ENCODE measurements at regions not wholly inside any gene's neighbourhood (a gene's known extent, or its start where the extent isn't known, plus 50 kb on each side); places are given as distances from the start of the nearest gene placed in this dataset.

- TF ChIP-seq RAD21 (conservative IDR thresholded peaks at IDR 0.05 in 1 of 2, IDR thresholded peaks at IDR 0.05 in 1 of 2), result no peak
- no peak for TF ChIP-seq JUNB (IDR thresholded peaks at IDR 0.05)
- no peak for TF ChIP-seq ZNF302 (CRISPR knock-in tag; IDR thresholded peaks at IDR 0.05)
- no peak for TF ChIP-seq REST (IDR thresholded peaks at IDR 0.05)
- no peak for TF ChIP-seq NPAS2 (CRISPR knock-in tag; IDR thresholded peaks at IDR 0.05; ENCODE audit: borderline replicate concordance)
- TF ChIP-seq FOXS1 (CRISPR knock-in tag; IDR thresholded peaks at IDR 0.05), result no peak
- no peak for TF ChIP-seq HEYL (CRISPR knock-in tag; IDR thresholded peaks at IDR 0.05)
- no peak for TF ChIP-seq BCL3 (IDR thresholded peaks at IDR 0.05)
- TF ChIP-seq MAX (IDR thresholded peaks at IDR 0.05), result no peak
- TF ChIP-seq HOXB13 (CRISPR knock-in tag; IDR thresholded peaks at IDR 0.05; ENCODE audit: low read depth), result no peak
- no peak for TF ChIP-seq FOSB (CRISPR knock-in tag; IDR thresholded peaks at IDR 0.05)
- TF ChIP-seq NR3C1 (IDR thresholded peaks at IDR 0.05), result no peak
- ATAC-seq, result no peak
Measured at GRCh38 chr19:31708520-31708919, 359.3 kb upstream of the TSHZ3 start.

GRCh38 chr19:31709476-31709875 is 360.2 kb upstream of the TSHZ3 start:
- Histone ChIP-seq H3K27ac (no peak overlapping the region), H3K4me1 (no peaks in the 10 kb centered on the region), H3K9me3 (peaks cover 27% of the 10 kb centered on the region), H3K4me2 (no peak overlapping the region), H3K4me3 (no peak overlapping the region)
- ATAC-seq, result no peak
- no peak for TF ChIP-seq FOSB (CRISPR knock-in tag; IDR thresholded peaks at IDR 0.05)
- TF ChIP-seq GATA3 (IDR thresholded peaks at IDR 0.05; ENCODE audit: borderline replicate concordance), result no peak
- TF ChIP-seq HOXB5 (CRISPR knock-in tag; IDR thresholded peaks at IDR 0.05), result no peak
- no peak for TF ChIP-seq ZC3H11A (IDR thresholded peaks at IDR 0.05)
- no peak for TF ChIP-seq RARB (CRISPR knock-in tag; IDR thresholded peaks at IDR 0.05)
- CTCF ChIA-PET, result no interaction called here
- 0% methylated on average over 2 of the region's 2 CpGs for WGBS (ENCODE audit: missing lambda C conversion rate)
- POLR2A ChIA-PET, result no interaction called here
- DNase-seq (ENCODE audit: low read depth in 1 of 2, low spot score in 1 of 2), result no peak
- FAIRE-seq, result no peak

More at GRCh38 chr19:31708520-31708919, 359.3 kb upstream of the TSHZ3 start:
- H3K4me2 ChIP-seq, result no peak overlapping the region
- ChIA-PET POLR2A (no interaction called here), CTCF (no interaction called here)
- FAIRE-seq, result no peak
- no peak for DNase-seq (ENCODE audit: low read depth in 1 of 2, low spot score in 1 of 2)
- peaks cover 33% of the 10 kb centered on the region; the same call in 2 of the 3 replicates for H3K9me3 ChIP-seq
- H3K4me1 ChIP-seq, result no peaks in the 10 kb centered on the region
- no peak overlapping the region for H3K27ac ChIP-seq
- no peak overlapping the region for H3K4me3 ChIP-seq
- WGBS (ENCODE audit: missing lambda C conversion rate), result 18% methylated on average over 3 of the region's 3 CpGs

- FAIRE-seq, result no peak
- TF ChIP-seq HES2 (IDR thresholded peaks at IDR 0.05) (no peak), ZC3H11A (IDR thresholded peaks at IDR 0.05) (no peak), BHLHE40 (IDR thresholded peaks at IDR 0.05; ENCODE audit: low read depth, low read length) (no peak), TFCP2L1 (CRISPR knock-in tag; IDR thresholded peaks at IDR 0.05) (no peak), ATOH8 (CRISPR knock-in tag; IDR thresholded peaks at IDR 0.05; ENCODE audit: low read depth) (no peak)
Measured at GRCh38 chr19:31715249-31715945, 366.2 kb upstream of the TSHZ3 start.

More at GRCh38 chr19:31715249-31715945, 366.2 kb upstream of the TSHZ3 start:
- H3K27ac ChIP-seq, result no peak overlapping the region
- no peak overlapping the region for H3K4me3 ChIP-seq
- CTCF ChIA-PET, result interaction anchor here (0.5 to 1.1 kb wide), 2 partner anchors 21 to 173 kb away, joined by 3 to 4 read pairs; no protein-coding TSS in a partner anchor
- WGBS (ENCODE audit: missing lambda C conversion rate), result 11% methylated on average over 17 of the region's 17 CpGs
- H3K4me1 ChIP-seq, result no peaks in the 10 kb centered on the region
- H3K4me2 ChIP-seq, result no peak overlapping the region
- POLR2A ChIA-PET, result no interaction called here
- ATAC-seq (no peak), DNase-seq (ENCODE audit: low read depth in 1 of 2, low spot score in 1 of 2) (no peak)
- H3K9me3 ChIP-seq, result peaks cover 32% of the 10 kb centered on the region

Measured in A549 (cell line).